ENCODE measurements at regions not wholly inside any gene's neighbourhood (a gene's known extent, or its start where the extent isn't known, plus 50 kb on each side); places are given as distances from the start of the nearest gene placed in this dataset.

- no peak for TF ChIP-seq CTCF (IDR thresholded peaks at IDR 0.05; ENCODE audit: insufficient read depth, low read depth, low read length, missing control alignments)
- no peak for DNase-seq (ENCODE audit: low read depth)
- H3K4me3 ChIP-seq (ENCODE audit: low read depth, low read length): no peak overlapping the region
Observed at GRCh38 chr21:41638201-41638790, 128.6 kb downstream of the RIPK4 start.

DNA sequence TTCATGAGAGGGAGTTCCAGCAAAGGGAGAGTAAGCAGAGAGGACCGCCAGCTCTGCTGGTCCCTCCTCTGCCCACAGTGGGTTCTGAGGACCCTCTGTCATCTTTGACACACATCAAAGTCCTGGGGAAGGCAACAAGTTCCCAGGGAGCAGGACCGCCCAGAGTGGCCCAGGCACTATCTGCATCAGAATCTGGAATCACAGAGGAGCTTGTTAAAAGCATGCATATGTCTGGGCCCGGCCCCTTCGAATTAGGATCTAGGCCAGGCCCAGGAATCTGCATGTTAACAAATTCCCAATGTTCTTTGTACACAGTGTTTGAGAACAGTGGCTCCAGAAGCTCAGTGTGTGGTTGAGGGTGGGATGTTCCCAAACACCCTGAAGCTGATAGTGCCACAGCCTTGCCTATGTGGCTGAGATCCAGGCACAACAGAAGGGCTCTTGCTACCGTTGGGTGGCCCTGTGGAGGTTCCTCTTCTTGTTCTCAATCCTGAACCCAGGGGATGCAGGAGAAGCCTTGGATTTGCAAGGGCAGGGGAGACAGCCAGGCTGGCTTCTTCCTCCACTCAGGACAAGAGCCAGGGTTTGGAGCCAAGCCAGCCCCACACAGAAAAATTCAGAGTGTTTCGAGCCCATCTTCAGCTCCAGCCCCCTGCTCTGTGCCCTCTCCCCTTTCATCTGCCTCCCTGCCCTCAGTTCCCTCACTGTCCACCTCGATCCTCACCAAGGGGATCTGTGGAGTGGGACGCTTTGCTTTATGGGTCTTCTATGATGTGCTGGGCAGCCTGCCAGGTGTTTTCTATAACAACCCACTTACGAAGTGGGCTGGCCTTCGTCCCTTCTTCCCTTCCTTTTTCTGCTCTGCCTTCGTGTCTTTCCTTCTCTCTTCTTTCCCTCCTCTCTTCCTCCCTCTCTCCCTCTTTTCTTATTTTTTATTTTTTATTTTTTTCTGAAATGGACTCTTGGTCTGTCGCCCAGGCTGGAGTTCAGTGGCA, 129.0 kb upstream of the TMPRSS2 start:
- no peak for TF ChIP-seq CTCF (IDR thresholded peaks at IDR 0.05; ENCODE audit: insufficient read depth, low read depth, low read length, missing control alignments)
- H3K4me3 ChIP-seq (ENCODE audit: low read depth, low read length): no peak overlapping the region
- DNase-seq (ENCODE audit: low read depth): no peak

DNA sequence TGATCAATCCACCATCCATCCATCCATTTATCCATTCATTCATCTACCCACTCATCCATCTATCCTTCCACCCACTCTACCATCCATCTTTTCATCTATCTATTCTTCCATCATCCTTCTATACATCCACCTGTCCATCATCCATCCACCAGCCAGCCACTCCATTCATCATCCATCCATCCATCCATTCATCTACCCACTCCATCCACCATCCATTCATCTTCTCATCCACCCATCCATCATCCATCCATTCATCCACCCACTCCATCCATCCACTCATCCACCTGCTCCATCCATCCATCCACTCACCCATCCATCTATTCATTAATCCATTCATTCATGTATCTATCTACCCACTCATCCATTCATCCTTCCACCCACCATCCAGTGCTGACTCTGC, 127.9 kb upstream of the TMPRSS2 start:
- no peak for DNase-seq (ENCODE audit: low read depth)
- no peak for TF ChIP-seq CTCF (IDR thresholded peaks at IDR 0.05; ENCODE audit: insufficient read depth, low read depth, low read length, missing control alignments)
- H3K4me3 ChIP-seq (ENCODE audit: low read depth, low read length): no peak overlapping the region

DNA sequence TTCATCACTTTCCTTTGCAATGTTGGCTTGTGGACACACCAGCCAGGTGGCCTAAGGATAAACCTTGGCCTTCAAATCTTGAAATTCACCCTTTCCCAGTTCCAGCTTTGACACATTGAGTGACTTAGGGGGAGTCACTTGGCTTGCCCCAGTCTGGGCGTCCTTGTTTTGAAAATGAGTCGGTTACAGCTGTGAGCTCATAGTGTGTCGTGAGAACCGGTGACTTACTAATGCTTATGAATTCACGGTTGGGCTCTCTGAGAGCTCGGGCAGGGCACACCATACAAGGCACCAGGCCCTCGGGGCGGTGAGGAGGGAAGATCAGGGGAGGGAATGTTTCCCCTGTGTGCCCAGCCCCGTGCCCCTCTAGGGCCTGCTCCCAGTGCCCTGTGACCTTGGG, 126.9 kb upstream of the TMPRSS2 start:
- no peak for DNase-seq (ENCODE audit: low read depth)
- no peak for TF ChIP-seq CTCF (IDR thresholded peaks at IDR 0.05; ENCODE audit: insufficient read depth, low read depth, low read length, missing control alignments)
- no peak overlapping the region for H3K4me3 ChIP-seq (ENCODE audit: low read depth, low read length)

- H3K4me3 ChIP-seq (ENCODE audit: low read depth, low read length): no peak overlapping the region
- no peak for DNase-seq (ENCODE audit: low read depth)
- no peak for TF ChIP-seq CTCF (IDR thresholded peaks at IDR 0.05; ENCODE audit: insufficient read depth, low read depth, low read length, missing control alignments)
Observed at GRCh38 chr21:41634211-41634694, 126.3 kb upstream of the TMPRSS2 start.

DNA sequence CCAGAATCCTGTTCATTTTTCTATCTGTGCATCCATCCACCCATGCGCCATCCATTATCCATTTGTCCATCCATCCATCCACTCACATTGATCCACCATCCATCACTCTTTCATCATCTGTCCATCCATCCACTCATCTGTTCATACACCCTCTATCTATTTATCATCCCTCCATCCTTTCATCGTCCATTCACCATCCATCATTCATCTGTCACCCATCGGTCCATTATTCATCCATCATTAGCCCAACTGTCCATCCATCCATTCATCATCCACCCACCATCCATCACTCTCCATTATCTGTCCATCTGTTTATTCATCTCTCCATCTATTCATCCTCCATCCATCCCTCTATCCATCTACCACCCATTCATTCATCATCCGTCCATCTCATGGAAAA, 125.7 kb upstream of the TMPRSS2 start:
- no peak for DNase-seq (ENCODE audit: low read depth)
- no peak for TF ChIP-seq CTCF (IDR thresholded peaks at IDR 0.05; ENCODE audit: insufficient read depth, low read depth, low read length, missing control alignments)
- no peak overlapping the region for H3K4me3 ChIP-seq (ENCODE audit: low read depth, low read length)

All from GM12865 (cell line).